ENCODE measurements at regions not wholly inside any gene's neighbourhood (a gene's known extent, or its start where the extent isn't known, plus 50 kb on each side); places are given as distances from the start of the nearest gene placed in this dataset.

- H3K79me2 ChIP-seq (ENCODE audit: insufficient read depth, low read length), result no peaks in the 10 kb centered on the region
- no peak overlapping the region for H2AFZ ChIP-seq (ENCODE audit: low read length)
- H3K4me3 ChIP-seq (ENCODE audit: insufficient read depth, low read length), result no peak overlapping the region
- H3K36me3 ChIP-seq (ENCODE audit: insufficient read depth, low read length), result no peaks in the 10 kb centered on the region
- no peaks in the 10 kb centered on the region for H3K27me3 ChIP-seq (ENCODE audit: insufficient read depth, low read length)
- no peak overlapping the region for H3K4me2 ChIP-seq (ENCODE audit: insufficient read depth, low read length)
- DNase-seq (ENCODE audit: insufficient read length, low spot score, missing footprints), result no peak
- TF ChIP-seq CTCF (IDR thresholded peaks at IDR 0.05; ENCODE audit: extremely low read depth, low read depth, low read length), result no peak
- H3K27ac ChIP-seq (ENCODE audit: low read depth, low read length), result no peak overlapping the region
- no peaks in the 10 kb centered on the region for H3K4me1 ChIP-seq (ENCODE audit: insufficient read depth, low read length)
- no peaks in the 10 kb centered on the region for H4K20me1 ChIP-seq (ENCODE audit: insufficient read depth, low read length)
- peaks cover 2% of the 10 kb centered on the region for H3K9me3 ChIP-seq (ENCODE audit: low read depth, low read length)
These were observed 706.7 kb downstream of the SLITRK5 start for GRCh38 chr13:88377852-88378251.

GRCh38 chr13:88384542-88384941, 713.4 kb downstream of the SLITRK5 start:
- Histone ChIP-seq H3K27ac (ENCODE audit: low read depth, low read length) (no peak overlapping the region), H3K36me3 (ENCODE audit: insufficient read depth, low read length) (no peaks in the 10 kb centered on the region), H2AFZ (ENCODE audit: low read length) (no peak overlapping the region), H3K4me3 (ENCODE audit: insufficient read depth, low read length) (no peak overlapping the region), H4K20me1 (ENCODE audit: insufficient read depth, low read length) (no peaks in the 10 kb centered on the region), H3K9me3 (ENCODE audit: low read depth, low read length) (no peaks in the 10 kb centered on the region), H3K27me3 (ENCODE audit: insufficient read depth, low read length) (no peaks in the 10 kb centered on the region), H3K79me2 (ENCODE audit: insufficient read depth, low read length) (no peaks in the 10 kb centered on the region), H3K4me1 (ENCODE audit: insufficient read depth, low read length) (no peaks in the 10 kb centered on the region), H3K4me2 (ENCODE audit: insufficient read depth, low read length) (no peak overlapping the region)
- DNase-seq (ENCODE audit: insufficient read length, low spot score, missing footprints), result no peak
- TF ChIP-seq CTCF (IDR thresholded peaks at IDR 0.05; ENCODE audit: extremely low read depth, low read depth, low read length), result no peak

GRCh38 chr13:88395804-88396203, 724.6 kb downstream of the SLITRK5 start:
- TF ChIP-seq CTCF (IDR thresholded peaks at IDR 0.05; ENCODE audit: extremely low read depth, low read depth, low read length), result no peak
- Histone ChIP-seq H3K79me2 (ENCODE audit: insufficient read depth, low read length) (no peaks in the 10 kb centered on the region), H2AFZ (ENCODE audit: low read length) (no peak overlapping the region), H3K4me1 (ENCODE audit: insufficient read depth, low read length) (no peaks in the 10 kb centered on the region), H3K27ac (ENCODE audit: low read depth, low read length) (no peak overlapping the region), H4K20me1 (ENCODE audit: insufficient read depth, low read length) (no peaks in the 10 kb centered on the region), H3K36me3 (ENCODE audit: insufficient read depth, low read length) (no peaks in the 10 kb centered on the region), H3K27me3 (ENCODE audit: insufficient read depth, low read length) (no peaks in the 10 kb centered on the region), H3K4me2 (ENCODE audit: insufficient read depth, low read length) (no peak overlapping the region), H3K4me3 (ENCODE audit: insufficient read depth, low read length) (no peak overlapping the region), H3K9me3 (ENCODE audit: low read depth, low read length) (peaks cover 5% of the 10 kb centered on the region)
- DNase-seq (ENCODE audit: insufficient read length, low spot score, missing footprints), result no peak

- no peaks in the 10 kb centered on the region for H4K20me1 ChIP-seq (ENCODE audit: insufficient read depth, low read length)
- DNase-seq (ENCODE audit: insufficient read length, low spot score, missing footprints), result no peak
- no peaks in the 10 kb centered on the region for H3K79me2 ChIP-seq (ENCODE audit: insufficient read depth, low read length)
- no peak for TF ChIP-seq CTCF (IDR thresholded peaks at IDR 0.05; ENCODE audit: extremely low read depth, low read depth, low read length)
- no peaks in the 10 kb centered on the region for H3K36me3 ChIP-seq (ENCODE audit: insufficient read depth, low read length)
- peaks cover 4% of the 10 kb centered on the region for H3K9me3 ChIP-seq (ENCODE audit: low read depth, low read length)
- H3K4me1 ChIP-seq (ENCODE audit: insufficient read depth, low read length), result no peaks in the 10 kb centered on the region
- no peaks in the 10 kb centered on the region for H3K27me3 ChIP-seq (ENCODE audit: insufficient read depth, low read length)
- no peak overlapping the region for H3K4me3 ChIP-seq (ENCODE audit: insufficient read depth, low read length)
- H3K27ac ChIP-seq (ENCODE audit: low read depth, low read length), result no peak overlapping the region
- H2AFZ ChIP-seq (ENCODE audit: low read length), result no peak overlapping the region
- H3K4me2 ChIP-seq (ENCODE audit: insufficient read depth, low read length), result no peak overlapping the region
These were observed 740.5 kb downstream of the SLITRK5 start for GRCh38 chr13:88411696-88412095.

All from osteoblast (primary cell).